Endothelial cell of umbilical vein (primary cell): ENCODE measurements at regions not wholly inside any gene's neighbourhood (a gene's known extent, or its start where the extent isn't known, plus 50 kb on each side); places are given as distances from the start of the nearest gene placed in this dataset.

ENCODE experiments used
- BruUV-seq: library from RNA; stranded (reverse); fragments of 400-500 nt; replicated peaks from 2 replicates; lab custom pipeline; 2021; lab: Mats Ljungman, UMichigan
- CTCF ChIA-PET: fragments of 300-600, 350-600 bp; sonication (Branson Sonifier 250); formaldehyde crosslinking; loops from one replicate; lab custom pipeline; 2021; ENCODE audit warnings: antibody characterized with exemption, inconsistent platforms; lab: Charles Lee
- POLR2A ChIA-PET: fragments of 300-600, 350-600 bp; sonication (Branson Sonifier 250); formaldehyde crosslinking; loops from one replicate; lab custom pipeline; 2021; ENCODE audit warnings: antibody characterized with exemption, inconsistent platforms; lab: Charles Lee
- DNase-seq: peaks from one replicate; pipeline ENCODE4 v3.0.0-alpha.2; 2011; ENCODE audit warnings: low read depth, low spot score
- FAIRE-seq: peaks from 2 replicates; lab custom pipeline; 2011; peaks lifted over from hg19 to GRCh38; lab: Jason Lieb, UNC
- H2AFZ ChIP-seq: 2 replicates; pipeline ENCODE4 v1.6.0; 2012; ENCODE audit warnings: low read depth, low read length, control low read depth, inconsistent platforms
- H3K27ac ChIP-seq: 2 replicates; pipeline ENCODE4 v1.5.1; 2011; ENCODE audit warnings: low read depth, mild to moderate bottlenecking, control low read depth, low read length, moderate library complexity; ENCODE audit not compliant: insufficient read depth
- H3K27me3 ChIP-seq, 2 experiments: 2 replicates each; pipeline versions ENCODE4 v1.6.0 to v1.6.1; 2011; ENCODE audit warnings: low read length in 2 of 2, mixed read lengths in 1 of 2; ENCODE audit not compliant: control insufficient read depth in 2 of 2, insufficient read depth in 2 of 2
- H3K36me3 ChIP-seq, 2 experiments: 2 replicates in 1 of 2; 3 replicates in 1 of 2; pipeline ENCODE4 v1.5.1; 2011; ENCODE audit warnings: low read length in 2 of 2, mild to moderate bottlenecking in 1 of 2, moderate library complexity in 1 of 2; ENCODE audit not compliant: control insufficient read depth in 2 of 2, insufficient read depth in 2 of 2; ENCODE audit errors: extremely low read depth in 1 of 2
- H3K4me1 ChIP-seq: 3 replicates; pipeline ENCODE4 v1.5.1; 2011; ENCODE audit warnings: mild to moderate bottlenecking, low read length; ENCODE audit not compliant: control insufficient read depth, insufficient read depth; ENCODE audit errors: extremely low read depth
- H3K4me2 ChIP-seq: 2 replicates; pipeline ENCODE4 v1.6.1; 2011; ENCODE audit warnings: low read length, control low read depth, mixed read lengths; ENCODE audit not compliant: insufficient read depth
- H3K4me3 ChIP-seq, 3 experiments: fragments of 200-600 bp in 1 of 3; sonication (generic), shearing (Covaris generic) in 1 of 3; replicated peaks in 1 of 3; 2 replicates each; pipeline ENCODE4 v1.5.1; 2011 to 2016; ENCODE audit warnings: control low read depth in 3 of 3, low read length in 3 of 3, mild to moderate bottlenecking in 2 of 3, inconsistent platforms in 1 of 3, low read depth in 1 of 3, moderate library complexity in 1 of 3; ENCODE audit not compliant: insufficient read depth in 1 of 3
- H3K79me2 ChIP-seq: 2 replicates; pipeline ENCODE4 v1.6.0; 2012; ENCODE audit warnings: low read length, inconsistent platforms; ENCODE audit not compliant: control insufficient read depth, insufficient read depth
- H3K9ac ChIP-seq: replicated peaks from 2 replicates; pipeline ENCODE3; 2011; ENCODE audit warnings: low read length, control low read depth; ENCODE audit not compliant: insufficient read depth; ENCODE audit errors: extremely low read depth
- H3K9me1 ChIP-seq: replicated peaks from 3 replicates; pipeline ENCODE4 v1.6.0; 2011; ENCODE audit warnings: mild to moderate bottlenecking, low read length; ENCODE audit not compliant: control insufficient read depth, insufficient read depth; ENCODE audit errors: extremely low read depth
- H3K9me3 ChIP-seq: replicated peaks from 2 replicates; pipeline ENCODE4 v1.5.1; 2012; ENCODE audit warnings: low read length, inconsistent platforms; ENCODE audit not compliant: control insufficient read depth, insufficient read depth
- H4K20me1 ChIP-seq: replicated peaks from 2 replicates; pipeline ENCODE3; 2011; ENCODE audit warnings: mild to moderate bottlenecking, low read length; ENCODE audit not compliant: control insufficient read depth, insufficient read depth; ENCODE audit errors: extremely low read depth
- FOS ChIP-seq: IDR thresholded peaks from 2 replicates; pipeline ENCODE4 v1.6.1; 2011; ENCODE audit warnings: mild to moderate bottlenecking, low read length, moderate library complexity, borderline replicate concordance; ENCODE audit not compliant: insufficient read depth
- GATA2 ChIP-seq: IDR thresholded peaks from 2 replicates; pipeline ENCODE4 v1.7.0; 2011; ENCODE audit warnings: low read depth, mild to moderate bottlenecking, moderate library complexity, mixed read lengths, low read length; ENCODE audit not compliant: insufficient read length, insufficient read depth
- JUN ChIP-seq: IDR thresholded peaks from 2 replicates; pipeline ENCODE4 v1.6.1; 2011; ENCODE audit warnings: borderline replicate concordance, low read depth; ENCODE audit not compliant: insufficient read length, insufficient read depth
- MYC ChIP-seq: IDR thresholded peaks from one replicate; pipeline ENCODE4 v1.6.1; 2011; ENCODE audit warnings: mild to moderate bottlenecking, low read depth, low read length
- POLR2A ChIP-seq: IDR thresholded peaks from 2 replicates; pipeline ENCODE4 v1.6.1; 2012; ENCODE audit warnings: low read depth, mild to moderate bottlenecking, control low read depth, low read length
- dilution Hi-C: fragments of 300-500 bp; cut with MboI; formaldehyde crosslinking; loops from one replicate; pipeline ENCODE4 v1.15.0; 2019; ENCODE audit warnings: low sequenced_read_pairs; ENCODE audit not compliant: extremely low pct_ligation_motif_present
- intact Hi-C: fragments of 100-400 bp; cut with micrococcal nuclease; formaldehyde crosslinking; loops from one replicate; pipeline ENCODE4 v1.10.0; 2022
- TF ChIP-seq, protein P1 (sequence below): IDR thresholded peaks from 2 replicates; pipeline ENCODE4 v1.6.1; 2011; ENCODE audit not compliant: insufficient read depth, insufficient read length

DNA sequence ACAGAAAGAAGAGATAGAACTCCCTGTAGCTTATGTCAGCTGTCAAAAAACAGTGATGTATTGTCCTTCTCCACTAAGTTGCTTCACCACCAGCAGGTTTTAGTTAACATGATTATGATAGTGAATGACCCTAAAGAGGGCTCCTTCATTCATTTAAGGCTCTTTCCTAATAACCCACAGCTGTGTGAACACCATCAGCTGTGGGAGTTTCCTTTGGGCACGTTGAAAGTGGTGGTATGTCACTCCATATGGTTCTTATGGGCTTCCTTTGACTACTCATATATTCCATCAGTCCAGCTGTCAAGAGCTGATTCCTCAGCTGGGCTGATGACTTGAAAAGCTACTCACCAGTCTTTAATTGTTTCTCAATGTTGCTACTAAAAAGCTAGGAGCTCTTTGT lies 210.3 kb downstream of the UBE2E3 start:
- no TSS peak for BruUV-seq

GRCh38 chr2:181193550-181193949 lies 213.1 kb downstream of the UBE2E3 start:
- Histone ChIP-seq H3K27ac (no peak overlapping the region), H3K4me3 (no peak overlapping the region), H3K36me3 (no peaks in the 10 kb centered on the region), H3K9me3 (no peaks in the 10 kb centered on the region), H4K20me1 (no peaks in the 10 kb centered on the region), H3K4me1 (no peaks in the 10 kb centered on the region), H3K9ac (no peak overlapping the region), H3K4me2 (no peak overlapping the region), H3K9me1 (no peaks in the 10 kb centered on the region), H2AFZ (no peak overlapping the region), H3K27me3 (no peaks in the 10 kb centered on the region), H3K79me2 (no peaks in the 10 kb centered on the region)
- TF ChIP-seq MYC (no peak), POLR2A (no peak), JUN (no peak)
- BruUV-seq, result no TSS peak
- POLR2A ChIA-PET, result no interaction called here
- CTCF ChIA-PET, result no interaction called here
- intact Hi-C loops (no loop called here), dilution Hi-C loops (no loop called here)
- no peak for DNase-seq
- FAIRE-seq, result no peak

More for the DNA sequence above, 210.3 kb downstream of the UBE2E3 start:
- no peak overlapping the region for H2AFZ ChIP-seq
- H4K20me1 ChIP-seq, result no peaks in the 10 kb centered on the region
- H3K4me1 ChIP-seq, result no peaks in the 10 kb centered on the region
- dilution Hi-C loops, result no loop called here
- no peak overlapping the region for H3K4me2 ChIP-seq
- no peaks in the 10 kb centered on the region for H3K36me3 ChIP-seq
- POLR2A ChIA-PET, result no interaction called here
- CTCF ChIA-PET, result interaction anchor here (0.9 to 1.7 kb wide), 2 partner anchors 9 to 16 kb away, joined by 4 read pairs; no protein-coding TSS in a partner anchor
- no peak for FAIRE-seq
- no peak overlapping the region for H3K9ac ChIP-seq
- no peaks in the 10 kb centered on the region for H3K79me2 ChIP-seq
- DNase-seq, result no peak
- H3K27me3 ChIP-seq, result no peaks in the 10 kb centered on the region
- H3K27ac ChIP-seq, result no peak overlapping the region
- intact Hi-C loops, result no loop called here
- no peaks in the 10 kb centered on the region for H3K9me1 ChIP-seq
- no peaks in the 10 kb centered on the region for H3K9me3 ChIP-seq
- TF ChIP-seq, protein P1, sequence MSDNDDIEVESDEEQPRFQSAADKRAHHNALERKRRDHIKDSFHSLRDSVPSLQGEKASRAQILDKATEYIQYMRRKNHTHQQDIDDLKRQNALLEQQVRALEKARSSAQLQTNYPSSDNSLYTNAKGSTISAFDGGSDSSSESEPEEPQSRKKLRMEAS, result no peak
- TF ChIP-seq GATA2, result no peak
- TF ChIP-seq FOS, result no peak
- no peak overlapping the region for H3K4me3 ChIP-seq
